ENCODE measurements at regions not wholly inside any gene's neighbourhood (a gene's known extent, or its start where the extent isn't known, plus 50 kb on each side); places are given as distances from the start of the nearest gene placed in this dataset.

- TF ChIP-seq HNRNPUL1 (IDR thresholded peaks at IDR 0.05; ENCODE audit: low read length) (no peak), CTCF (IDR thresholded peaks at IDR 0.05 in 2 of 3, conservative IDR thresholded peaks at IDR 0.05 in 1 of 3; ENCODE audit: insufficient read depth in 2 of 3, low read depth in 1 of 3, low read length in 3 of 3) (no peak), CBX8 (IDR thresholded peaks at IDR 0.05; ENCODE audit: borderline replicate concordance, extremely low read depth, low read depth, low read length, poor library complexity, severe bottlenecking) (no peak), E2F3 (CRISPR knock-in tag; IDR thresholded peaks at IDR 0.05) (no peak), ZNF217 (CRISPR knock-in tag; IDR thresholded peaks at IDR 0.05) (no peak), TCF7L2 (IDR thresholded peaks at IDR 0.05; ENCODE audit: low read depth, low read length) (no peak)
Measured at GRCh38 chr18:8933714-8934284, 168.7 kb upstream of the NDUFV2 start.

All from K562 (cell line).